ENCODE measurements at regions not wholly inside any gene's neighbourhood (a gene's known extent, or its start where the extent isn't known, plus 50 kb on each side); places are given as distances from the start of the nearest gene placed in this dataset.
"Not testable (repeated sequence)": the region's sequence is repeated elsewhere in the genome, so short reads cannot be mapped to it uniquely, and the experiment has no call there.

DNA sequence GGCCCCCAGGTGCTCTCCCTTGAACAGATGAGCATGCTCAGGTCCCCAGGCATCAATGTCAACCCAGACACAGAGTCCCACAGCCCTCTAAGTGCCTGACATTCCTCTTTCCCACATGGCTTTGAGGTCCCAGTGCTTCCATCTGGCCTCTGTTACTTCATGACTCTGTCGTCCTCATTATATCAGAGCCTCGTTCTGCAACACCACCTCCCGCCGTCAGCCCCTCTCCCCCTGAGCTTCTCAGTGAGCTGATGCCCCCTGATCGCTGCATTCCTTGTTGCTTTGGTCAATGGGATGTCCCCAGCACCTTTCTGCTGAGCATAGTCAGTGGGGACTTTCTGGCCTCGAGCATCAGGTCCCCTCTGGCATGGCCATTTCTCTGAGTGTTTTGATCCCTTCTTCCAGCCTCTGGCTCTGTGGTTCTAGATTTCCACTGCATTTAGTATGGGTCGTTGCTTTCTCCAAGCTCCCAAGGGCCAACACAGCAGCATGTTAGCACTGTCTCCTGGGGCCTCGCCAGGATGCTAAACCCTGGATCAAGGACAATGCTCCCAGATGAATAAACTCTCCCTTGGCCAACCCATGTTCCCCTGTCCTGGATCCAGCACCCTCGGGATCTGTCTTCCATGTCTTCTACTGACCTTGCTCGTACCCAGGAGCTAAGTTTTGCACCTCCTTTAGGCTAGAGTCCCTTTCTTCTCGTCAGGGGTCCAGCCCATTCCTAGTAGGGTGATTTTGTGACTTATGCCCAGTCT lies 143.2 kb upstream of the TWIST2 start:
- no peak for DNase-seq

DNA sequence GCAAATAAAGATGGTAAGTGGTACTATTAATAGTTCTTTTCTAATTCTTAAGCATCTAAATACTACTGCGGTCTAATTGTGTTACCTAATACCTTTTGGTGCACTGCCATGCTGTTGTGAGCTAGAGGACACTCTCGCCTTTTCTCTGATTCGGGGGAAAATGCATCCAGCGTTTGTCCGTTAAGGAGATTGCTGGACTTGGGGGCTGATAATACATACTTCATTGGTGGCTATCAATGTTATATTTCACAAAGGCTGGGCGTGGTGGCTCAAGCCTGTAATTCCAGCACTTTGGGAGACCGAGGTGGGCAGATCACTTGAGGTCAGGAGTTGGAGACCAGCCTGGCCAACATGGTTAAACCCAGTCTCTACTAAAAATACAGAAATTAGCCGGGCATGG lies 141.7 kb upstream of the TWIST2 start:
- DNase-seq: no peak

DNA sequence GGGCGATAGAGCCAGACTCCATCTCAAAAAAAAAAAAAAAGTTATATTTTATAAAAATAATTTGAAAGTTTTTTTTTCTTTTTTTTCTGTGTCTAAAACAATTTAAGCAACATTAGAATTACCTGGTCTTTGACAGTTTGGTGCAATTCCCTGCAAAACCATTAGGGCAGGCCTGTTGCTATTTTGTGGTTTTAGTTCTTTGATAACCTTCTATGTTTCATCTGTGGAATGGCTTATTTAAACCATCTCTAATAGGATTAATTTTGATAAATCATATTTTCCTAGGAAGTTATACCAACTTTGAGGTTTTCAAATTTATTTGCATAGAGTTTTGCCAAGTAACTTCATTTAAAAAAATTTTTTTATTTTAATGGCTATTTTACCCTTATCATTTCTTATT lies 141.2 kb upstream of the TWIST2 start:
- DNase-seq: no peak

DNA sequence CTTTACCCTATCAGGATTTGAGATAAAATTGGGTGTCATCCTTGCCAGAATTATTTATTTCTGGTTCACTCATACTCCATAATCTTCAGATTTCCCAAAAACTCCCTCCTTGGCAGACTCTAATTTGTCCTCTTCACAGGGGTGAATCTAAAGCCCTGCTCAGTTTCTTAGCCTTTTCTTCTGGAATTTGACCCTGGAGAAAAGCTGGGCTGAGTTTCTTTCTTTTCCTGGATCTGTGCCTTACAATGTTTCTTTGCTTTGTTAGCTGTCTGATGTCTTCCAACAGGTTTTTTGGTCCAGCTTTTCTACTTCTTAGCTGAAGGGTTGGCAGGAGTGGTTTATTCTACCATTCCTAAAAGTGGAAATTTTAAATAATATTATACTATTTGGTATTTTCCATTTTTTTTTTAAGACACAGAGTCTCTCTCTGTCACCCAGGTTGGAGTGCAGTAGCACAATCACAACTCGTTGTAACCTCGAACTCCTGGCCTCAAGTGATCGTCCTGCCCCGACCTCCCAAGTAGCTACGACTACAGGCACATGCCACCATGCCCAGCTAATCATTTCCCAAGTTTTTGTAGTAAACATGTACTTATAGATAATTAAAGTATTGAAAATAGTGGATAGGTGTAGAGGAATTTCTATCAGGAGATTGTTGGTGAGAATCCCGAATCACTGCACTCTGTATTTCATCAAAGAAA lies 138.4 kb upstream of the TWIST2 start:
- DNase-seq: no peak

DNA sequence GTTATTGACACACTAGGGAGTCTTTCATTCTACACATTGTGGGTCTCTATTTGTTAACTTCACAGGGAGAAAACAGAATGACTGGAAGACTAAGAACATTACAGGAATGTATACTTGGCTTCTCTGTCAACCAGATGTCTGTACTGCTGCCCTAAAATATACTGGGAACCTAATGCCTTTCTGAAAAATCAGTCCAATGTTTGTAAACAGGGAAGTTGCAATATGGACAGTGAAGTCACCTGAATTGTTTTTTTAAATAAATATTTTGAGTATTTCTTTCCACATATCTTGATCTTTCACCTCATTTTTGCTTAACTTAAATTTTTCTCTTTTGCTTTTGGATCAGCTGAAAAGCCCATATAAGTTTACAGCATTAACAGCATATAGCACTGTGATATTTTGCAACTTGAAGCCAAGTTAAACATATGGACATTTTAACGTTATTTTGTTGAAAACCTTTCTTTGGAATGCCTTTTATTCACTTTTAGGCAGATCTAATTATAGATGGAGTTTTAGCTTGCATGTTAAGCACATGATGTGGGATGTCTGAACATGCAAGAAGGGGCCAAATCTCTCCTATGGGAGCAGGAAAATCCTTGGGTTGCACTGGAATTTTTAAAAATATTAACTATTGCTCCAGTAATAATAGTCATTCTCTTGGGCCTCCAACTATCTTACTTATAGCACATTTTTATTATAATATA lies 137.7 kb upstream of the TWIST2 start:
- DNase-seq: no peak

DNA sequence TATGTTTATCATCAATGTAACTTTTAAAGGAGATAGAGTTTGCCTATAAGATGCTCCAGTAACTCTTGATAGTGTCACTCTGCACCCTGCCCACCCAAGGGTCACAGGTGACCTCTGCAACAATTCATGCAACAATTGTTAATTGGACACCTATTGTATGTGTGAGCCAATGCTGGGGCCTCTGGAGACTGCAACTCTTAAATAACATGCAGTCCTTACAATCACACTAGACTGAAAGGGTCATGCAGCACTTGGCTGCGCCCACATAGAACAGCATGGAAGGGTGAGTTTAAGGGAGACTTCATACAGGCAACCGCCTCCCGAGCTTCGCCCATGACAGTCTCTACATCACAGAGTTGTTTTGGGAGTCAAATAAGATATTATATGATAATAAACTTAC lies 137.1 kb upstream of the TWIST2 start:
- no peak for DNase-seq

DNA sequence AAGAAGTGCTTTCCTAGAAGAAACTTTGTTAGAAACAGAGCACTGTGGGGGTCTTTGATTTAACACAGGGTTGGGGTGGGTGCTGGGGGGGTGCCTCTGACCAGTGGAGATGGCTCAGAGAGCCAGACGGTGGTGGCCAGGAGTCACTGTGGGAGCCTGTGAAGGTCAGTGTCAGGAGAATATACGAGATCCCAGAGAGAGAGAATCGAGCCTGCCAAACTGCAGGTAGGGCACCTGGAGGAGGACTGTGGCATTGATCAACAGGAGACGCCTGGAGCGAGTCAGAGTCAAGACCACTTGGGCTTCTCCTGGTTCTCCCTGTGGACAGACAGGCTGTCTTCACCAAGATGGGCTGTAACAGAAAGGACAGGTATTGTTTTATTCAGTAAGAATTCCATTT lies 136.5 kb upstream of the TWIST2 start:
- DNase-seq: no peak

DNA sequence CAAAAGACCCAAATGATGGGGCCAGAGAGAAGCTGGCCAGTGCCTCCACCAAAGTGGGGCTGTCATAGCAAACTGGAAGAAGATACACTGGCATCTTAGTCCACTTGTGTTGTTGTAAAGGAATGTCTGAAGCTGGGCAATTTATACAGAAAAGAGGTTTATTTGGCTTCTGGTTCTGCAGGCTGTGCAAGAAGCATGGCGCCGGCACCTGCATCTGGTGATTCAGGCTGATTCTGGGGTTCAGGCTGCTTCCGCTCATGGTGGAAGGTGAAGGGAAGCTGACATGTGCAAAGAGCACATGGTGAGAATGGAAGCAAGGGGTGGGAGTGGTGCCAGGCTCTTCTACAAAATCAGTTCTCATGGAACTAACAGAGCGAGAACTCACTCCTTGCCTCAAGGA lies 135.9 kb upstream of the TWIST2 start:
- DNase-seq: no peak

DNA sequence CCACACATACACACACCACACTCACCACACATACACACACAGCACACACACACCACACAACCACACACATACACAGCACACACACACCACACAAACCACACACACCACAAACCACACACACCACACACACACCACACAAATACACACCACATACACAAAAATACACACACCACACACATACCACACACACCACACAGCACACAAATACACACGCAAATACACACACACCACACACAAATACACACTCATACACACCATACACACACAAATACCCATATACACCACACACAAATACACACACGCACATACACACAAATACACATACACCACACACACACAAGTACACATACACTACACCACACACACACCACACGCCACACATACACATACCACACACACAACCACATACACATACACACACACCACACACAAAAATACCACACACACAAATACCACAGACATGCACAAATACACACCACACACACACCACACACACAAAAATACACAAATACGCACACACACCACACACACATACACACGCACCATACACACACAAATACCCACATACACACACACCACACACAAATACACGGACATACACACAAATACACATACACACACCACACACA lies 134.6 kb upstream of the TWIST2 start:
- no peak for DNase-seq

DNA sequence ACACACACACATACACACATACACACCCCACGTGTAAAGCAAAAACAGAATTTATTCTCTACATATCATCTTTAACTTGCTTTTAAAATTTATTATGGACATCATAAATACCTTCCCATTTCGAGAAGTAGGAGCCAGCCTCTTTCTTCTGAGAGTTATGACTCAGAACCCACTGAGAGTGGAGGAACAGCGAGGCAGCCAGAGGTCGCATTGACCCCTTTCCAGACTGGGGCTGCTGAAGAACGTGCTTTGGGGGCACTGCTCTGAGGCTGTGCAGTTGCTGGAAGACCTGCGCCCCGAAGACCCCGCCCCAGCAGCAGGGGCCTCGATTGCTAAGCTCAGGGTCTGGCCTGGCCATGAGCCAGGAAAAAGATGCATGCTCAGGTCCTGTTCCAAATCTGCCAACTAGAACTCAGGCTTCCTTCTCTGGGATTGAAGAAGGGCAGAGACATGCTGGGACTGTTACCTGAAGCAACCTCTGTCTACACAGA lies 133.8 kb upstream of the TWIST2 start:
- no peak for DNase-seq

DNA sequence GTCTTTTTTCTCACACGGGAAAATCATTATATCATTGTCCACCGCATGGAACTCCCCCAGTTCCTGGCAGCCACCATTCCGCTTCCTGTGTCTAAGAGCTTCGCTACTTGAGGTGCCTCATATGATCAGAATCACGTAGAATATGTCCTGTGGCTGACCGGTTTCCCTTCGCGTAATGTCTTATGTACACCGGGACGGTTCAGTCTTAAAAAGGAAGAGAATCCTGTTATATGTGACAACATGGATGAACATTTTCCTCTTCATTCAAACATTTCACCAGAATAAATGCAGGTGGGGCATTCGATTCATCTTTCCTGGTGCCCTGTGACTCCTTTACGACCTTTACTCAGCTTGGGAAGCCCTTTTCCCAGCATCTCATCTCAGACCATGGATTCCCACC lies 131.7 kb upstream of the TWIST2 start:
- no peak for DNase-seq

DNA sequence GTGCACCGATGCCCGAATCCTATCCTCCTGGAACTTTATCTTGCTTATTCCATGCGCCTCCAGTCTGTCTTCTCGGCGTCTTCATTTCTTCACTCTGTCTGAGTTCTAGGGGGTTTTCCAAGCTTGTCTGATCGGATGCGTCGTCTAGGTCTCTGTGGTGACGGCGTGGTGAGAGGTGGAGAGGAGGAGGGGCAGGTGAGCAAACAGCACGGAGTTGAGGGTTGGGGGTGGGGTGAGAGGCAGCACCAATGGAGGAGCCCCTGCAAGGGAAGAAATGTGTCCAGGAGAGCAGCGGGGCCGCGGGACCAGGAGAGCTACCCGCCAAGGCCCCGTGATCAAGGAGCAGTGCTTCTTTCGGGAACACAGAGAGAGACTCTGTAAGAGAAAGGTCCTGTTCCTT lies 131.3 kb upstream of the TWIST2 start:
- no peak for DNase-seq

DNA sequence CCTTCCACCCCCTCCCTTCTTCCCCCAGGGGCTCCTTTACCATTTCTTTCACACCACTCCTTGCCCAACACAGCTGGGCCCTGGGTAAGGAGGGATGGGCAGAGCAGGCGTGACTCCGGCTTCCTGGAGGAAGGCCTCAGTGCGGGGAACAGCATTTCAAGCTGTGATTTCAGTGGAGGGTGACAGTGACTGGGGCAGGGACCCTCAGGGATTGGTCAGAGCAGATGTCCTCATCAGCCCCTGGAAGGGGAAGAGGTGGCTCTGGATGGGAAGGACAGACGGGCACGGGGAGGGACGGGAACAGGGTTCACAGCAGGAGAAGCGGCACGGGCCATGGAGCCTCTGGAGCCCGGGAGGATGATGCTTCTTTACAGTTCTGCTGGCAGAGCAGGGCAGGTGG lies 130.8 kb upstream of the TWIST2 start:
- DNase-seq: no peak

DNA sequence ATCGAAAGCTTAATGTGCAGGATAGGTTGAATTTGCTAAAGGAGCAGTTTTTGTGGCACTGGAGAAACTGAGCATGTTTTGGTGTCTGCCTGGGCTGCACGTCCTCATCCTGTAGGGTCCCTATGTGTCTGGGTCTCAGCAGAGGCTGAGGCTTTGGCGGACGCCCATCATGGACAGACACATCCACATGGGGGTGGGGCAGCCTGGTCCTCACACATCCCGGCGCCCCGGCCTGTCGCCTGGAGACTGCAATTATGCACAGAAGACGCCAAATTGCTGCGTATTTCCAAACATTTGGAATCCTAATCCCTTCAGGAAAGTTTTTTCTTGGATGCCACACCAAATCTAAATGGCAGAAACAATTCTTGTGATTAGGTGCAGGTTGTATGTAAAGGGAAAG lies 128.2 kb upstream of the TWIST2 start:
- DNase-seq: no peak

DNA sequence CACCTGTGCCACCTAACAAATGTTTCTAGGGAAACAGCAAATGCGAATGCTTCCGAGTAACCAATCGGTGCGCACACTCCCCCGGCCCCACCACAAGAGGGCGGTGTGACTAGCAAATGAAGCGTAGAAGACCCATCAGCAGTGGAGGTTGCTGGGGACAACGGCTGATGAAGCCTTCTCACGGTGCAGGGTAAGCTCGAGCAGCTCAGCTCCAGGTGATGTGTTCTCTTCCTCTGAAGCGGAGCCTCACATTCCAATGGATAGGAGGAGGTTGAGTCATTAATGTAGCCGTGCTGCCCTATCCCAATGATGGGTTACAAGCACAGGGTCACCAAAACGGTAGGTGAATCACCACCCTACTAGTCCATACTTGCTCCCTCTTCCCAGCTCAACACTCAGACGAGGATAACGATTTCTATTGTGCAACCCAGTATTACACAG lies 127.6 kb upstream of the TWIST2 start:
- peak; percentile 25 for DNase-seq

DNA sequence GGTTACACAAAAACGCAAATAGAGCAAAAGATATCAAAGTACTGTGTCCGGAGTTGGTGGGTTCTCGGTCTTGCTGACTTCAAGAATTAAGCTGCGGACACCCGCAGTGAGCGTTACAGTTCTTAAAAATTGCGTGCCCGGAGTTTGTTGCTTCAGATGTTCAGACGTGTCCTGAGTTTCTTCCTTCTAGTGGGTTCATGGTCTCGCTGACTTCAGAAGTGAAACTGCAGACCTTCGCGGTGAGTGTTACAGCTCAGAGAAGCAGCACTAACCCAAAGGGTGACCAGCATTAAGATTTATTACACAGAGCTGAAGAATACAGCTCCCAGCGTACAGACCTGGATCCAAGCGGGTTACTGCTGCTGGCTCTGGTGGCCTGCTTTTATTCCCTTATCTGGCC lies 125.7 kb upstream of the TWIST2 start:
- DNase-seq: no peak

DNA sequence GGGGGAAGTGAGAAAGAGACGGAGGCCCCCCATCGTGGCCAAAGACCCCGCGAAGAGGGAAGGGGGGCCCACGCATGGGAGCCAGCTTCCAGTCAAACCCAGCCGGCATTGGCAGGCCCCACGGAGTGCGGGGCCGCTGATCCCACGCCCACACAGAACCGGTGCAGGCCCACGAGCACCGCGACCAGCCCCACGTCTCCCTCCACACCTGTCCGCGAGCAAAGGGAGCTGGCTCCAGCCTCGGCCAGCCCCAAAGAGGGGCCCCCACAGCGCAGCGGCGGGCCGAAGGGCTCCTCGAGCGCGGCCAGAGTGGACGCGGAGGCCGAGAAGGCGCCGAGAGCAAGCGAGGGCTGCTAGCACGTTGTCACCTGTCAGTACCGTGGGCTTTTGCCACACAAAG lies 125.0 kb upstream of the TWIST2 start:
- no peak for DNase-seq

DNA sequence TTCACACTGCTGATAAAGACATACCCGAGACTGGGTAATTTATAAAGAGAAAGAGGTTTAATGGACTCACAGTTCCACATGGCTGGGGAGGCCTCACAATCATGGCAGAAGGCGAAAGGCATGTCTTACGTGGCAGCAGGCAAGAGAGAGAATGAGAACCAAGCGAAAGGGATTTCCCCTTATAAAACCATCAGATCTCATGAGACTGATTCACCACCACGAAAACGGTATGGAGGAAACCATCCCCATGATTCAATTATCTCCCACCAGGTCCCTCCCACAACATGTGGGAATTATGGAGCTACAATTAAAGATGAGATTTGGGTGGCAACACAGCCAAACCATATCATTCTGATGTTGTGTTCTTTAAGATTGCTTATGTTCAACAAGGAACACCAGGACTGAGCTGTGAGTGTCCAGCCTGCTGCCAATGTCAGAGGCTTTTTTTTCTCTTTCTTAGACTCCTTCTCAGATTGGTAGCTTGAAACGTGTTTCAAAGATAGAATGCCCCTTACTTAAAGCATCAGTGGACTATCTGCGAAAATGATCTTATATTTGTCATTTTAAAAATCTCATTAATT lies 124.1 kb upstream of the TWIST2 start:
- DNase-seq: not testable (repeated sequence)

DNA sequence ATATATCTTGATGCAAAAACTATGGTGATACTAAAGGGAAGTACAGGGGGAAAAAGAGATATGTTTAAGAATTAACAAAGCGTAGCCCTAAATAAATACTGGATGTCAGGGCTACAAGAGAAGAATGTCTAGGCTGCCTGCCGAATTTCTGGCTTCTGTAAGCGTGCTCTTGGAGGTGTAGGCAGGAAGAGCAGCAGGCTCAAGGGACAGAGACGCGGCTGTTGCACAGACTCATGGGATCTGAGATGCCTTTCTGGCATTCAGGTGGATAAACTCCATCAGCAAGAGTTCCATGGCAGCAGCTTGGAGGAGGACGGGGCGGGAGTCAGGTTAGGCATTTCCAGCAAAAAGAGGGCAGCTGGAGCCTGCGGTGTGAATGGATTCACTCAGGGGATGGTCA lies 123.2 kb upstream of the TWIST2 start:
- DNase-seq: no peak

DNA sequence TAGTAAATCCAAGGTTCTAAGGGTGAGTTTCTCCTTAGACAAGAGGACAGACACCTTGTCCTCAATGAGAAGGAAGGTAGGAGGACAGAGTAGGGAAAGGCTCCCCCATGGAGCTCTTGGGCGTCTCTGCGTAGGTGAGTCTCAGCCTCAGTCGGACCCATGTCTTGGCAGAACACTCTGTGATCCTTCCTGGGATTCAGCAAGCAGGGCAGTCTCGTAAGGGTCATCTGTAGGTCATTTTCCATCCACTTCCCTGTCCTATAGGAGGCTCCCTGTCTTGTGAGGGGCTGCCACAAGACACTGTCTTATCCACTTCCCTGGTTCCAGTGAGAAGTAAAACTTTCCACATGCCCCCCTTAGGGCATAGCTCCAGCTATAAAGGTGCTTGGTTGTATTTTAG lies 122.6 kb upstream of the TWIST2 start:
- DNase-seq: no peak

DNA sequence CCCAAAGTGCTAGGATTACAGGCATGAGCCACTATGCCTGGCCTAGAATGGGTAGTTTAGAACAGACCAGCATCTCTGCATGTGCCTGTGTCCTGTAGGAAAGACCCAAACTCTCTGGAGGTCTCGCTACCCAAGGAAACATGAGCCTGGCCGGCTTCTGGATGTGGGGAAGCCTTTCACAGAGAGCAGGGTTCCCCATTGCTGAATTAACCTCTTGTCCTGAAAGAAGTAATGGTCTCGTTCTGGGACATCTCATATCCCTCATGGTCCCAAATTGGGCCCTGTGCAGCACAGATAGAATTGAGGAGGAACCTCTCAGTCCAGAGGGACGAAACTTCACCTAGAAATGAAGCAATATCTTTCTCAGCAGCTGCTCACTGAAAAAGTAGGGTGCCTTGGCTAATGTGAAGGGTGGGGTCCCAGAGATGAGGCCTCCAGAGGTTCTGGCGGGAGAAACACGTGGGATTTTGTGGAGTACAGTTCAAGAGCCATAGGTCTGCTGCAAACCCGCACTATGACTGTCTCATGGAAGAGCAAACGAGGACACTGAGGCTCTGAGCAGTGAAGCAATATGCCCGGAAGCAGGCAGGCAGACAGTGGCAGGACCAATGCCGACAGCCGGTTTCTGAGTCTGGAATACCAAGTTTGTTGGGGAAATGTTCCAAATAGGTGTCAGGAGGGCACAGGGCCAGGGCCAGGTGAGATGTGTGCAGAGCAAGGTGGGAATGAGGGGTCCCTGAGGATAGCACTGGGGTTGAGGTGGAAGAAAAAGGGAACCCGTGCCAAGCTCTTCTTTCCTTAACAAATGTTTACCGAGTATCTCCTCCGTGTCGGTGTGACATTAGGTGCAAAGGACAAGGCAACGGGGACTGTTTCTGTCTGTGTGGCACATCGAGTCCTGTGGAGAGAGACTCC lies 121.0 kb upstream of the TWIST2 start:
- DNase-seq: no peak

Data from NCI-H1105 (cell line).